ENCODE measurements at regions not wholly inside any gene's neighbourhood (a gene's known extent, or its start where the extent isn't known, plus 50 kb on each side); places are given as distances from the start of the nearest gene placed in this dataset.
"Not testable (repeated sequence)": the region's sequence is repeated elsewhere in the genome, so short reads cannot be mapped to it uniquely, and the experiment has no call there.

GRCh38 chr10:71099731-71100361 is 112.5 kb upstream of the UNC5B start:
- in situ Hi-C loops (cut with HindIII; ENCODE audit: low pct_ligation_motif_present, low sequenced_read_pairs), result no loop called here
- Histone ChIP-seq H3K27ac (no peak overlapping the region), H3K27me3 (replicated peaks) (peaks cover 5% of the 10 kb centered on the region), H3K4me3 (ENCODE audit: low read depth, low read length) (no peak overlapping the region), H3K36me3 (replicated peaks) (no peaks in the 10 kb centered on the region)
- TF ChIP-seq CTCF (IDR thresholded peaks at IDR 0.05; ENCODE audit: low read depth, low read length, missing control alignments), result no peak
- no peak for DNase-seq

GRCh38 chr10:71103961-71104360 is 108.4 kb upstream of the UNC5B start:
- Histone ChIP-seq H3K27me3 (replicated peaks) (peaks cover 5% of the 10 kb centered on the region), H3K27ac (no peak overlapping the region), H3K4me3 (ENCODE audit: low read depth, low read length) (no peak overlapping the region), H3K36me3 (replicated peaks) (no peaks in the 10 kb centered on the region)
- no peak for DNase-seq
- no peak for TF ChIP-seq CTCF (IDR thresholded peaks at IDR 0.05; ENCODE audit: low read depth, low read length, missing control alignments)
- in situ Hi-C loops (cut with HindIII; ENCODE audit: low pct_ligation_motif_present, low sequenced_read_pairs), result no loop called here

- in situ Hi-C loops (cut with HindIII; ENCODE audit: low pct_ligation_motif_present, low sequenced_read_pairs); H3K27ac ChIP-seq; H3K36me3 ChIP-seq (replicated peaks); DNase-seq; H3K4me3 ChIP-seq (ENCODE audit: low read depth, low read length); H3K27me3 ChIP-seq (replicated peaks): not testable (repeated sequence)
Measured at GRCh38 chr10:71106151-71106550, 106.2 kb upstream of the UNC5B start.

GRCh38 chr10:71107117-71107516 is 105.3 kb upstream of the UNC5B start:
- H3K27me3 ChIP-seq (replicated peaks); in situ Hi-C loops (cut with HindIII; ENCODE audit: low pct_ligation_motif_present, low sequenced_read_pairs); H3K36me3 ChIP-seq (replicated peaks): not testable (repeated sequence)

GRCh38 chr10:71108042-71108441 is 104.3 kb upstream of the UNC5B start:
- H3K27me3 ChIP-seq (replicated peaks); H3K4me3 ChIP-seq (ENCODE audit: low read depth, low read length); H3K36me3 ChIP-seq (replicated peaks); in situ Hi-C loops (cut with HindIII; ENCODE audit: low pct_ligation_motif_present, low sequenced_read_pairs); DNase-seq; H3K27ac ChIP-seq: not testable (repeated sequence)

More at GRCh38 chr10:71107117-71107516, 105.3 kb upstream of the UNC5B start:
- DNase-seq; H3K4me3 ChIP-seq (ENCODE audit: low read depth, low read length); H3K27ac ChIP-seq: not testable (repeated sequence)

- Histone ChIP-seq H3K4me3 (ENCODE audit: low read depth, low read length) (no peak overlapping the region), H3K36me3 (replicated peaks) (no peaks in the 10 kb centered on the region), H3K27ac (no peak overlapping the region), H3K27me3 (replicated peaks) (no peaks in the 10 kb centered on the region)
- DNase-seq, result no peak
- no peak for TF ChIP-seq CTCF (IDR thresholded peaks at IDR 0.05; ENCODE audit: low read depth, low read length, missing control alignments)
- in situ Hi-C loops (cut with HindIII; ENCODE audit: low pct_ligation_motif_present, low sequenced_read_pairs), result no loop called here
Measured at GRCh38 chr10:71112138-71112785, 100.1 kb upstream of the UNC5B start.

DNA sequence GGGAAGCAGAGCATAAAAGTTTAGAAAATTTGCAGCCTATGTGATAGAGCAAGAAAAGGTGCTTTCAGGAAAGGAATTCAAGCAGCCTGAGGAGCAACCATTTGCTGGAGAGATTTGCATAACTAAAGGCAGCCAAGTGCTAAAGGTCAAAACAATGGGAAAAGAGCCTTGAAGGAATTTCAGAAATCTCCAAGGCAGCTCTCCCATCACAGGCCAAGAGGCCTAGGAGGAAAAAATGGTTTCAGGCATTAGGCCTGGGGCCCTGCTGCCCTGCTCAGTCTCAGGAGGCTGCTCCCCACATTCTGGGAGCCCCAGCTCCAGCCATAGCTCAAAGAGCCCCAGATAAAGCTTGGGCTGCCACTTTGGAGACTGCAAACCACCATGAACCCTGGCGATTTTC is 95.9 kb upstream of the UNC5B start:
- H3K36me3 ChIP-seq (replicated peaks), result no peaks in the 10 kb centered on the region
- in situ Hi-C loops (cut with HindIII; ENCODE audit: low pct_ligation_motif_present, low sequenced_read_pairs), result no loop called here
- no peak for TF ChIP-seq CTCF (IDR thresholded peaks at IDR 0.05; ENCODE audit: low read depth, low read length, missing control alignments)
- H3K27me3 ChIP-seq (replicated peaks), result no peaks in the 10 kb centered on the region
- no peak overlapping the region for H3K27ac ChIP-seq
- DNase-seq, result no peak
- no peak overlapping the region for H3K4me3 ChIP-seq (ENCODE audit: low read depth, low read length)

DNA sequence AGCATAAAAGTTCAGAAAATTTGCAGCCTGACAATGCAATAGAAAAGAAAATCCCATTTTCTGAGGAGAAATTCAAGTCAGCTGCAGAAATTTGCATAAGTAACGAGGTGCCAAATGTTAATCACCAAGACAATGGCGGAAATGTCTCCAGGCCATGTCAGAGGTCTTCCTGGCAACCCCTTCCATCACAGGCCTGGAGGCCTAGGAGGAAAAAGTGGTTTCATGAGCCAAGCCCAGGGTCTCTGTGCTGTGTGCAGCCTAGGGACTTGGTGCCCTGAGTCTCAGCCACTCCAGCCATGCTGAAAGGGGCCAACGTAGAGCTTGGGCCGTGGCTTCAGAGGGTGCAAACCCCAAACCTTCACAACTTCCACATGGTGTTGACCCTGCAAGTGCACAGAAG is 94.8 kb upstream of the UNC5B start:
- DNase-seq; H3K36me3 ChIP-seq (replicated peaks); in situ Hi-C loops (cut with HindIII; ENCODE audit: low pct_ligation_motif_present, low sequenced_read_pairs); H3K4me3 ChIP-seq (ENCODE audit: low read depth, low read length); H3K27ac ChIP-seq; H3K27me3 ChIP-seq (replicated peaks): not testable (repeated sequence)

Measured in brain microvascular endothelial cell (primary cell).